SK-N-SH treated with all-trans-retinoic acid at 6 μM for 48 hours (cell line): ENCODE measurements at regions not wholly inside any gene's neighbourhood (a gene's known extent, or its start where the extent isn't known, plus 50 kb on each side); places are given as distances from the start of the nearest gene placed in this dataset.

Experiments used
- ESRRG ChIP-seq: fragments of 250-450 bp; sonication (Bioruptor Pico); IDR thresholded peaks from 2 replicates; pipeline ENCODE4 v1.6.1; 2021; ENCODE audit warnings: mild to moderate bottlenecking
- GLIS3 ChIP-seq: fragments of 250-450 bp; sonication (Bioruptor Pico); IDR thresholded peaks from 2 replicates; pipeline ENCODE4 v1.5.0; 2020; ENCODE audit warnings: mild to moderate bottlenecking, moderate library complexity
- PATZ1 ChIP-seq: fragments of 250-450 bp; sonication (Bioruptor Pico); IDR thresholded peaks from 2 replicates; pipeline ENCODE4 v1.8.0; 2020; ENCODE audit warnings: mild to moderate bottlenecking, moderate library complexity, borderline replicate concordance
- PPARA ChIP-seq: fragments of 250-450 bp; sonication (Bioruptor Pico); IDR thresholded peaks from 2 replicates; pipeline ENCODE4 v1.5.0; 2020; ENCODE audit warnings: mild to moderate bottlenecking, borderline replicate concordance
- ZC3H10 ChIP-seq: fragments of 250-450 bp; sonication (Bioruptor Pico); IDR thresholded peaks from 2 replicates; pipeline ENCODE4 v1.5.1; 2021; ENCODE audit warnings: mild to moderate bottlenecking, moderate library complexity
- ZFP30 ChIP-seq: fragments of 450-650 bp; formaldehyde crosslinking; IDR thresholded peaks from 2 replicates; pipeline ENCODE4 v1.5.0; 2022; ENCODE audit warnings: mild to moderate bottlenecking, moderate library complexity
- ZNF70 ChIP-seq: fragments of 450-650 bp; formaldehyde crosslinking; IDR thresholded peaks from 2 replicates; pipeline ENCODE4 v1.5.0; 2020; ENCODE audit warnings: mild to moderate bottlenecking, moderate library complexity

GRCh38 chr9:79037338-79037737 is 534.4 kb upstream of the TLE4 start:
- no peak for TF ChIP-seq PATZ1 (CRISPR knock-in tag)
- no peak for TF ChIP-seq ZC3H10 (CRISPR knock-in tag)
- TF ChIP-seq ZNF70 (CRISPR knock-in tag), result no peak
- no peak for TF ChIP-seq GLIS3 (CRISPR knock-in tag)
- no peak for TF ChIP-seq ZFP30 (CRISPR knock-in tag)
- TF ChIP-seq ESRRG (CRISPR knock-in tag), result no peak
- TF ChIP-seq PPARA (CRISPR knock-in tag), result no peak
